Astrocyte (in vitro differentiated cells and primary cell): ENCODE measurements at regions not wholly inside any gene's neighbourhood (a gene's known extent, or its start where the extent isn't known, plus 50 kb on each side); places are given as distances from the start of the nearest gene placed in this dataset.

Source experiments
- DNase-seq: peaks from one replicate; pipeline ENCODE4 v3.0.0-alpha.2; 2010; ENCODE audit warnings: low read depth
- FAIRE-seq: peaks from 2 replicates; lab custom pipeline; 2011; peaks lifted over from hg19 to GRCh38; lab: Jason Lieb, UNC
- H2AFZ ChIP-seq: 2 replicates; pipeline ENCODE4 v1.6.0; 2012; ENCODE audit warnings: low read depth, low read length, inconsistent platforms
- H3K27ac ChIP-seq: 2 replicates; pipeline ENCODE4 v1.5.1; 2011; ENCODE audit warnings: low read depth, low read length, inconsistent platforms
- H3K27me3 ChIP-seq: 2 replicates; pipeline ENCODE4 v1.6.0; 2011; ENCODE audit warnings: low read length, inconsistent platforms; ENCODE audit not compliant: insufficient read depth
- H3K36me3 ChIP-seq: 2 replicates; pipeline ENCODE4 v1.5.1; 2011; ENCODE audit warnings: low read length, inconsistent platforms; ENCODE audit not compliant: insufficient read depth
- H3K4me1 ChIP-seq: 2 replicates; pipeline ENCODE4 v1.5.1; 2011; ENCODE audit warnings: low read length, inconsistent platforms; ENCODE audit not compliant: insufficient read depth
- H3K4me2 ChIP-seq: 2 replicates; pipeline ENCODE4 v1.6.0; 2012; ENCODE audit warnings: low read length, inconsistent platforms
- H3K4me3 ChIP-seq: 2 replicates; pipeline ENCODE4 v1.5.1; 2011; ENCODE audit warnings: low read depth, mild to moderate bottlenecking, low read length, inconsistent platforms; ENCODE audit not compliant: insufficient read depth
- H3K79me2 ChIP-seq: 2 replicates; pipeline ENCODE4 v1.6.0; 2012; ENCODE audit warnings: mild to moderate bottlenecking, low read length, inconsistent platforms; ENCODE audit not compliant: insufficient read depth
- H3K9ac ChIP-seq: 2 replicates; pipeline ENCODE4 v1.6.0; 2012; ENCODE audit warnings: mild to moderate bottlenecking, low read length, inconsistent platforms
- H3K9me3 ChIP-seq: 2 replicates; pipeline ENCODE4 v1.5.1; 2012; ENCODE audit warnings: low read depth, mild to moderate bottlenecking, low read length, inconsistent platforms; ENCODE audit not compliant: insufficient read depth
- H4K20me1 ChIP-seq: 2 replicates; pipeline ENCODE4 v1.6.0; 2012; ENCODE audit warnings: low read length, inconsistent platforms; ENCODE audit not compliant: insufficient read depth
- H3K27ac Mint-ChIP-seq: one replicate; pipeline ENCODE4 v1.8.0; 2021; ENCODE audit warnings: mild to moderate bottlenecking, mixed read lengths; ENCODE audit not compliant: unreplicated experiment
- H3K27me3 Mint-ChIP-seq: one replicate; pipeline ENCODE4 v1.8.0; 2021; ENCODE audit warnings: low read depth, mixed read lengths; ENCODE audit not compliant: unreplicated experiment
- H3K36me3 Mint-ChIP-seq: one replicate; pipeline ENCODE4 v1.8.0; 2021; ENCODE audit warnings: low read depth, mixed read lengths; ENCODE audit not compliant: unreplicated experiment
- H3K4me1 Mint-ChIP-seq: one replicate; pipeline ENCODE4 v1.8.0; 2021; ENCODE audit warnings: low read depth, mixed read lengths; ENCODE audit not compliant: unreplicated experiment
- H3K4me3 Mint-ChIP-seq: one replicate; pipeline ENCODE4 v1.8.0; 2021; ENCODE audit warnings: mild to moderate bottlenecking, moderate library complexity, mixed read lengths; ENCODE audit not compliant: unreplicated experiment
- H3K9me3 Mint-ChIP-seq: one replicate; pipeline ENCODE4 v1.8.0; 2021; ENCODE audit warnings: mild to moderate bottlenecking, mixed read lengths; ENCODE audit not compliant: unreplicated experiment
- CTCF ChIP-seq: IDR thresholded peaks from 2 replicates; pipeline ENCODE4 v1.5.1; 2011; ENCODE audit warnings: low read depth, mild to moderate bottlenecking, inconsistent platforms, low read length, moderate library complexity; ENCODE audit not compliant: insufficient read depth
- EZH2 ChIP-seq: IDR thresholded peaks from 2 replicates; pipeline ENCODE4 v1.6.1; 2012; ENCODE audit warnings: mild to moderate bottlenecking, low read length, inconsistent platforms; ENCODE audit not compliant: insufficient read depth

DNA sequence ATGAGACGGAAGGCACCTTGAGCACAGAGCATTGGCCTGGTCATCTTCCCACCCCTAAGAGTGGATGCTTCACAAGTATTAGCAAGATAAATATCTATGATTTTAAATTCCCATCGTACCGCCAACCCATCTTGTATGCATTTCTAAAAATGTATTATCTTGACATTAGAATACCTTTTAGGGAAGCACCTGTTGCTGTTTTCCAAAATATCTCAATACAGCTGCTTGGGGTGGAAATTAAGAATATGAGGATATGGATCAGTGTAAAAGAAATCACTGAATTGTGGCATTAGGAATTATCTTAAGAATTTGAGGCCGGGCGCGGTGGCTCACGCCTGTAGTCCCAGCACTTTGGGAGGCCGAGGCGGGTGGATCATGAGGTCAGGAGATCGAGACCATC, 166.3 kb downstream of the ETS2 start:
- peaks cover 4% of the 10 kb centered on the region for H3K27me3 Mint-ChIP-seq
- H3K4me1 Mint-ChIP-seq: peaks cover 1% of the 10 kb centered on the region
- no peak overlapping the region for H3K4me2 ChIP-seq
- no peak for DNase-seq
- no peak overlapping the region for H3K27ac Mint-ChIP-seq
- H3K27ac ChIP-seq: no peak overlapping the region
- no peaks in the 10 kb centered on the region for H3K9me3 Mint-ChIP-seq
- H3K9ac ChIP-seq: no peak overlapping the region
- peaks cover 5% of the 10 kb centered on the region for H3K27me3 ChIP-seq
- H3K36me3 Mint-ChIP-seq: no peaks in the 10 kb centered on the region
- TF ChIP-seq EZH2 (no peak), CTCF (no peak)
- no peaks in the 10 kb centered on the region for H3K79me2 ChIP-seq
- H2AFZ ChIP-seq: no peak overlapping the region
- H3K4me3 Mint-ChIP-seq: no peak overlapping the region
- H3K4me1 ChIP-seq: no peaks in the 10 kb centered on the region
- H4K20me1 ChIP-seq: no peaks in the 10 kb centered on the region
- no peaks in the 10 kb centered on the region for H3K9me3 ChIP-seq
- FAIRE-seq: no peak
- H3K4me3 ChIP-seq: no peak overlapping the region
- H3K36me3 ChIP-seq: no peaks in the 10 kb centered on the region

DNA sequence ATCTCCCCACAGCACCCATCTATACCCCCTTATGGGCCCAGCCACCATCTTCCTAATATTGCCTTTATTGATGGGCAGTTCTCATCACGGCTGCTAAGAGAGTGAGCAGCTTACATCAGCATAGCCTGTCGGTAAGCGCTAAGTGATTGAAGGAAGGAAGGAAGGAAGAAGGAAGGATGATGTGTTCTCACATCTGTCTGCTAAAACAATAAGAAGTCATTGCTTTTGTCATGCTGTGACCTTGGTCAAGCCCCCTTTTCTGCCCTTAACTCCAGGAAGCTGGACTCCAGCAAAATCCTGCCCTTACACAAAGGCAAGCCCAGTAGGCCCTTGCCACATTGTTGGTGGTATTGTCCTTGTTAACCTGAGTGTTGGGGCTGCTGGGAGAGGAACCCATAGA, 165.0 kb downstream of the ETS2 start:
- Histone ChIP-seq H3K27ac (no peak overlapping the region), H3K4me2 (no peak overlapping the region), H3K9me3 (no peaks in the 10 kb centered on the region), H3K79me2 (no peaks in the 10 kb centered on the region), H3K9ac (no peak overlapping the region), H3K4me3 (no peak overlapping the region), H4K20me1 (no peaks in the 10 kb centered on the region), H3K27me3 (no peaks in the 10 kb centered on the region), H3K36me3 (no peaks in the 10 kb centered on the region), H3K4me1 (no peaks in the 10 kb centered on the region), H2AFZ (no peak overlapping the region)
- TF ChIP-seq EZH2: no peak
- no peak for TF ChIP-seq CTCF
- peaks cover 1% of the 10 kb centered on the region for H3K4me1 Mint-ChIP-seq
- no peak overlapping the region for H3K4me3 Mint-ChIP-seq
- H3K9me3 Mint-ChIP-seq: no peaks in the 10 kb centered on the region
- peaks cover 4% of the 10 kb centered on the region for H3K27me3 Mint-ChIP-seq
- no peaks in the 10 kb centered on the region for H3K36me3 Mint-ChIP-seq
- no peak for DNase-seq
- FAIRE-seq: no peak
- no peak overlapping the region for H3K27ac Mint-ChIP-seq

GRCh38 chr21:38968887-38969543, 163.3 kb downstream of the ETS2 start:
- Histone ChIP-seq H2AFZ (no peak overlapping the region), H3K9ac (no peak overlapping the region), H3K27me3 (no peaks in the 10 kb centered on the region), H3K4me3 (no peak overlapping the region), H3K4me1 (no peaks in the 10 kb centered on the region), H3K9me3 (no peaks in the 10 kb centered on the region), H4K20me1 (no peaks in the 10 kb centered on the region), H3K4me2 (no peak overlapping the region), H3K27ac (no peak overlapping the region), H3K36me3 (no peaks in the 10 kb centered on the region), H3K79me2 (no peaks in the 10 kb centered on the region)
- no peak for DNase-seq
- peaks cover 2% of the 10 kb centered on the region for H3K36me3 Mint-ChIP-seq
- H3K27ac Mint-ChIP-seq: peak overlapping the region; percentile 41
- peaks cover 4% of the 10 kb centered on the region for H3K27me3 Mint-ChIP-seq
- peaks cover 12% of the 10 kb centered on the region for H3K4me1 Mint-ChIP-seq
- no peak overlapping the region for H3K4me3 Mint-ChIP-seq
- TF ChIP-seq CTCF (no peak), EZH2 (no peak)
- no peak for FAIRE-seq
- H3K9me3 Mint-ChIP-seq: no peaks in the 10 kb centered on the region
